OCI-LY3 (cell line): ENCODE measurements at regions not wholly inside any gene's neighbourhood (a gene's known extent, or its start where the extent isn't known, plus 50 kb on each side); places are given as distances from the start of the nearest gene placed in this dataset.

Experiments used
- CTCF ChIP-seq: fragments of 200-600, 300-600 bp; sonication (generic); IDR thresholded peaks from 2 replicates; pipeline ENCODE4 v1.5.1; 2014; ENCODE audit warnings: antibody characterized with exemption, low read length, low read depth
- EZH2phosphoT487 ChIP-seq: fragments of 200-600 bp; shearing (Covaris generic); IDR thresholded peaks from 2 replicates; pipeline ENCODE4 v1.6.1; 2018; ENCODE audit warnings: antibody characterized with exemption, mixed run types, low read depth

DNA sequence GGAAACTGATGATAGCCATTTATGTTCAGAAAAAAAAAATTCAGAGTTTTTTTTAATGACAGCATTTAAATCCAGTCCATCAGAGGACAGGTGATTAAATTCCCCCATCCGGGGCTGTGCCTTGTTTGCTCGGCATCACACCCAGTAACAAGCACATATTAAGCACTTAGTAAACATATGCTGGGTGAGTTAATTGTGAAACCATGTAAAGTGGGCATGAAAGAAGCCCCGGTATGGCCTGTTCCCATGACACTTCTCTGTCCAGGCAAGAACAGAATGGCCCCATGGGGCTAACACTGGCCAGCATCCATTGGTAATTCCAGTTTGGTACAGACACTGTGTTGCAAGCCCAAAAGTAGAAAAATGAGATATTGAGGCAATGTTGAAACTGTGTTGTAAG lies 220.8 kb upstream of the RNF32 start:
- TF ChIP-seq CTCF (no peak), EZH2phosphoT487 (no peak)
